Activated T-helper 17 cell treated with anti-CD3 and anti-CD28 coated beads, Interleukin-2, amount 50 U/mL, for 72 hours (primary cell): ENCODE measurements at regions not wholly inside any gene's neighbourhood (a gene's known extent, or its start where the extent isn't known, plus 50 kb on each side); places are given as distances from the start of the nearest gene placed in this dataset.
"Not testable (repeated sequence)": the region's sequence is repeated elsewhere in the genome, so short reads cannot be mapped to it uniquely, and the experiment has no call there.

Experiments used
- ATAC-seq: fragments of 150-1000 bp; cut with Tn5 transposase; replicated peaks from 2 replicates; pipeline ENCODE4 v1.10.0; 2021; ENCODE audit warnings: mild to moderate bottlenecking, moderate library complexity
- H3K27ac Mint-ChIP-seq: one replicate; pipeline ENCODE4 v1.8.0; 2022; ENCODE audit warnings: mixed read lengths
- H3K27me3 Mint-ChIP-seq: one replicate; pipeline ENCODE4 v1.8.0; 2022; ENCODE audit warnings: mixed read lengths
- H3K36me3 Mint-ChIP-seq: one replicate; pipeline ENCODE4 v1.8.0; 2022; ENCODE audit warnings: low read depth, mild to moderate bottlenecking, mixed read lengths
- H3K4me1 Mint-ChIP-seq: one replicate; pipeline ENCODE4 v1.8.0; 2022; ENCODE audit warnings: mixed read lengths
- H3K4me3 Mint-ChIP-seq: one replicate; pipeline ENCODE4 v1.8.0; 2022; ENCODE audit warnings: mild to moderate bottlenecking, mixed read lengths
- H3K9me3 Mint-ChIP-seq: one replicate; pipeline ENCODE4 v1.8.0; 2022; ENCODE audit warnings: mixed read lengths

DNA sequence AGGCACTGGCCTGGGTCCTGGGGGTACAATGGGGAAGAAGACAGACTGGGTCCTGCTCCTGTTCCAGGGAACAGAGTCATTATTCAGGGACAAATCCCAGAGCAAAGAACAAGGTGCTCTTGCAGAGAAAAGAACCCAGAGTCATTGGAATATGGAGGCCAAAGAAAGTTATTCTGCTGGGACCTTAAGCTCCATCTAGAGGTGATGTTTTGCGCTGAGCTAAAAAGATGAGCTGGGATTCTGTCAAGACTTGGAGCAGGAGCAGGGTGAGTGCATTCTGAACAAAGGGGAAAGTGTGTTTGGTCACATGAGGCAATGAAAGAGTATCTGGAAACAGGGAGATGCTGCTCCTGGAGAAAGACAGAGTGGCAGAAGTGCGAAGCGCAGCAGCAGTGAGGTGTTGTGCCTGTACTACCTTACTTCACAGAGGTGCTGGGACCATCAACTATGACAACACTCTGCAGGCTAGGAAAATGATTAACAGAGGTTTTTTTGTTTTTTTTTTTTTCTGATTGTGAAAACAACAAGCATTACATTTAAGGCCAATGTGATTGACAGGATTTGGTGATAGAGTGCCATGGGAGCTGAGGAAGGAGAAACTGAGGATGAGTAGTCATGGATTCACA lies 95.3 kb upstream of the TNFSF11 start:
- ATAC-seq, result no peak
- Mint-ChIP-seq H3K9me3 (no peaks in the 10 kb centered on the region), H3K27ac (peak overlapping the region; percentile 6), H3K36me3 (peaks cover 5% of the 10 kb centered on the region), H3K27me3 (no peaks in the 10 kb centered on the region), H3K4me3 (no peak overlapping the region), H3K4me1 (peaks cover 6% of the 10 kb centered on the region)

DNA sequence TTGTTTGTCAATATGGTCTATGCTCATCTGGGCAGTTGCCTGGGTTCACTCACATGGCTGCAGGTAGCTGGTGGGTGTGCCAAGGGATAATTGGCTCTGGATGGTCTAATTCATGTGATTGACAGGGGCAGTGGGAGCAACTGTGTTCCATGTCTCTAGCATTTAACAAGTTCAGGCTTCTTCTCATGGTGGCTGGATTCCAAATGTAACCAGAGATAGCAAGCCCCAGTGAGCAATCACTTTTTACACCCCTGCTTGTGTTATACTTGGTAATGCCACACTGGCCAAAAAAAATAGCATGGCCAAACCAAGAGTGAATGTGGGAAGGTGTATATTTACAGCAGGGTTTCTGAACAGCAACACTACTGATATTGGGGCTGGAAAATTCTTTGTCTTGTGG lies 89.6 kb upstream of the TNFSF11 start:
- Mint-ChIP-seq H3K4me1 (no peaks in the 10 kb centered on the region), H3K27me3 (no peaks in the 10 kb centered on the region), H3K36me3 (peaks cover 6% of the 10 kb centered on the region), H3K9me3 (no peaks in the 10 kb centered on the region), H3K4me3 (no peak overlapping the region), H3K27ac (no peak overlapping the region)
- ATAC-seq, result no peak

DNA sequence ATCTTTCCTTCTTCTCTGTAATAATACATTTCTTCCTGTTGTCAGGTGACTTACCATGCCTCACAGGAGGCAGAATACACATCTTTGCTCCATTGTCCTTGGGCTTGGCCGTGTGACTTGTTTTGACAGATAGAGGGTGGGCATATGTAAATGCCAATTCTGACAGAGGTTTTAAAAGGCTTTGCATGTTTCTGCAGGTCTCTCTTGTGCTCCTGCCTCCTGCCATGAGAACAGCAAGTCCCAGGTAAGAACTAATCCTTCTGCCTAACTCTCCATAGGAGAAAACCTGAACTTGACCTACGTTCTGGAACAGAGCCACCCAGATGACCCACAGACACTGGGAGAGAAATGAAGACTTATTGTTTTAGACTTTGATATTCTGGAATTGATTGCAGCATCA lies 88.7 kb upstream of the TNFSF11 start:
- H3K4me3 Mint-ChIP-seq, result no peak overlapping the region
- ATAC-seq, result no peak
- H3K9me3 Mint-ChIP-seq, result no peaks in the 10 kb centered on the region
- no peak overlapping the region for H3K27ac Mint-ChIP-seq
- H3K27me3 Mint-ChIP-seq, result no peaks in the 10 kb centered on the region
- peaks cover 6% of the 10 kb centered on the region for H3K36me3 Mint-ChIP-seq
- no peaks in the 10 kb centered on the region for H3K4me1 Mint-ChIP-seq

DNA sequence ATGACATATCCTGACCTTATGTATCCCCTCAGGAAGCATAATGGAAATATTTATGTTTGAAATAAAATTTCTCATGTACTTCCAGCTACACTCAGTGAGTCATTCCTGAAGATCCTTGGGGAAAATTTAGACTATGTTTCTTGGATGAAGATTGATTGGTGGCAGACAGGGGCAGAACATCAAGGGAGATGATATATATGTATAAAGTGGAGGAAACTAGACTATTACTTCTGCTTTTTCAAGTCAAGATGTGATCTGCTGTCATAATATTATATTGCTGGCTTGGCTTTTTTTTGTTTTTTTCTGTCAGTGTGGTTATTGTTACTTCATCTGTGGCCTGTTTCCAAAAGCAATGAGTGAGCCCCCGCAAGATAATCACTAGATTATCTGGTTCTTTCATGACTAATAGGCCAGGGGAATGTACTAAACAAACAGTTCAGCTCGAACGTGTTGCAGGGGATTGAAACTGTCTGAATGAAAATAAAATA lies 87.2 kb upstream of the TNFSF11 start:
- no peak overlapping the region for H3K27ac Mint-ChIP-seq
- H3K27me3 Mint-ChIP-seq, result no peaks in the 10 kb centered on the region
- no peak for ATAC-seq
- H3K4me3 Mint-ChIP-seq, result no peak overlapping the region
- no peaks in the 10 kb centered on the region for H3K4me1 Mint-ChIP-seq
- H3K9me3 Mint-ChIP-seq, result no peaks in the 10 kb centered on the region
- peaks cover 6% of the 10 kb centered on the region for H3K36me3 Mint-ChIP-seq

GRCh38 chr13:42487221-42487620 lies 86.7 kb upstream of the TNFSF11 start:
- H3K9me3 Mint-ChIP-seq, result no peaks in the 10 kb centered on the region
- no peak overlapping the region for H3K27ac Mint-ChIP-seq
- no peak overlapping the region for H3K4me3 Mint-ChIP-seq
- no peaks in the 10 kb centered on the region for H3K4me1 Mint-ChIP-seq
- ATAC-seq, result no peak
- H3K36me3 Mint-ChIP-seq, result peaks cover 6% of the 10 kb centered on the region
- no peaks in the 10 kb centered on the region for H3K27me3 Mint-ChIP-seq

GRCh38 chr13:42490676-42491075 lies 83.3 kb upstream of the TNFSF11 start:
- Mint-ChIP-seq H3K27me3 (no peaks in the 10 kb centered on the region), H3K9me3 (no peaks in the 10 kb centered on the region), H3K4me1 (peaks cover 14% of the 10 kb centered on the region), H3K36me3 (peaks cover 6% of the 10 kb centered on the region), H3K4me3 (no peak overlapping the region), H3K27ac (no peak overlapping the region)
- ATAC-seq, result no peak

DNA sequence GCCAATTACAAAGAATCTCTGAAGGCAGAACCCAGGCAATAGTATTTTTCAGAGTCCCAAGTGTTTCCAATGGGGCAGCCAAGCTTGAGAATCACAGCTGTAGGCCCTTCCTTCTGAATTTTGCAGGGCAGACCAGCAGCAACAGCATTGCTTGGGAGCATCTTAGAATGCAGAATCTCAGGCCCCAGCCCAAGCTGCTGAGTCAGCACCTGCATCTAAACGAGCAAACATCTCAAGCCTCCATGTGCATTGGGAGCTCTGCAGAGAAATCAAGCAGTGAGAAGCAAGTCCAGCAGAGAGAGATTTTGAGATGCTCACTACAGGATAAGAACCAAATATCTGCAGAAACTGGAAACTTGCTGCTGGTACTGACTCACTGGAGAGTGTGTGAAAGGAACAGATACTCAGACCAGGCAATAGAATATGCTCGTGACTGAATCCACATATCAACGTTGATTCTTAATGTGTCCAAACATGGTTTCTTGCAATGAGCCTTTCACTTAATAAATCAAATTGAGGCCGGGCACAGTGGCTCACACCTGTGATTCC lies 81.5 kb upstream of the TNFSF11 start:
- H3K4me3 Mint-ChIP-seq, result no peak overlapping the region
- H3K27me3 Mint-ChIP-seq, result no peaks in the 10 kb centered on the region
- ATAC-seq, result no peak
- peaks cover 25% of the 10 kb centered on the region for H3K4me1 Mint-ChIP-seq
- no peak overlapping the region for H3K27ac Mint-ChIP-seq
- no peaks in the 10 kb centered on the region for H3K9me3 Mint-ChIP-seq
- no peaks in the 10 kb centered on the region for H3K36me3 Mint-ChIP-seq

DNA sequence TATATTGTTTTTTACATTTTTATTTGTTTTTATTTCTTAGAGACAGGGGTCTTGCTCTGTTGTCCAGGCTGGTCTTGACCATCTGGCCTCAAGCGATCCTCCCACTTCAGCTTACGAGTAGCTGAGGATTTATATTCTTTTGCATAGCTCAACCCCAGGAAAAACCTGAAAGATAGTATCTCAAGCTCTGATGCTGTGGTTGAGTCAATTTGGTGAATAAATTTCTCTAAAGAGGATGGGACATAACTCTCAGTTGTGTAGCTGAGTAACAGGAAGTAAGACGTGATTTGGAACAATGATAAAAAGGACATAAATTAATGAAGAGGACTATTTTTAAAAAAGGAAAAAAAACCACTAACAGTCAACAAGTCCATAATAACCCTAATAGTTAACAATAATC lies 79.8 kb upstream of the TNFSF11 start:
- H3K9me3 Mint-ChIP-seq, result no peaks in the 10 kb centered on the region
- no peaks in the 10 kb centered on the region for H3K27me3 Mint-ChIP-seq
- peak overlapping the region; percentile 53 for H3K4me3 Mint-ChIP-seq
- no peaks in the 10 kb centered on the region for H3K36me3 Mint-ChIP-seq
- H3K4me1 Mint-ChIP-seq, result peaks cover 41% of the 10 kb centered on the region
- H3K27ac Mint-ChIP-seq, result peak overlapping the region; percentile 91
- peak; percentile 22 for ATAC-seq

- H3K4me1 Mint-ChIP-seq, result peaks cover 41% of the 10 kb centered on the region
- H3K36me3 Mint-ChIP-seq, result no peaks in the 10 kb centered on the region
- peak overlapping the region; percentile 91 for H3K27ac Mint-ChIP-seq
- no peaks in the 10 kb centered on the region for H3K27me3 Mint-ChIP-seq
- H3K4me3 Mint-ChIP-seq, result peak overlapping the region; percentile 53
- H3K9me3 Mint-ChIP-seq, result no peaks in the 10 kb centered on the region
- ATAC-seq, result peak; percentile 39
These were observed 78.7 kb upstream of the TNFSF11 start for GRCh38 chr13:42495255-42495654.

DNA sequence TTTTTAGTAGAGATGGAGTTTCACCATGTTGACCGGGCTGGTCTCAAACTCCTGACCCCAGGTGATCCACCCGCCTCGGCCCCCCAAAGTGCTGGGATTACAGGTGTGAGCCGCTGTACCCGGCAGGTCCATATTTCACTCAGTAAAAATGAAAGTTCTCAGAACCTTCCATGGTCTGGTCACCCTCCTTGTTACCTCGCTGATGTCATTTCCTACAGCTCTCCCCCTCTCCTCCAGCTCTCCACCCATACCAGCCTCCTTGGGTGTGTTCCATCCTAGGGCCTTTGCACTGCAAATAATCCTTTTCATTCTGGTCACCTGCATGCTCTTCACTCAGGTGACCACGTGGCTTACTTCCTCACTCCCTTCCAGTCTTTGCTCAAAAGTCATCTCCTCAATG lies 78.2 kb upstream of the TNFSF11 start:
- Mint-ChIP-seq H3K4me3 (peak overlapping the region; percentile 53), H3K27ac (peak overlapping the region; percentile 91), H3K27me3 (no peaks in the 10 kb centered on the region), H3K4me1 (peaks cover 41% of the 10 kb centered on the region), H3K9me3 (no peaks in the 10 kb centered on the region), H3K36me3 (no peaks in the 10 kb centered on the region)
- no peak for ATAC-seq

GRCh38 chr13:42496926-42497554 lies 76.9 kb upstream of the TNFSF11 start:
- Mint-ChIP-seq H3K4me3 (peak overlapping the region; percentile 40), H3K27ac (peak overlapping the region; percentile 91), H3K4me1 (peaks cover 41% of the 10 kb centered on the region)
- not testable (repeated sequence) for H3K27me3 Mint-ChIP-seq, H3K36me3 Mint-ChIP-seq, H3K9me3 Mint-ChIP-seq
- ATAC-seq, result peak; percentile 65

DNA sequence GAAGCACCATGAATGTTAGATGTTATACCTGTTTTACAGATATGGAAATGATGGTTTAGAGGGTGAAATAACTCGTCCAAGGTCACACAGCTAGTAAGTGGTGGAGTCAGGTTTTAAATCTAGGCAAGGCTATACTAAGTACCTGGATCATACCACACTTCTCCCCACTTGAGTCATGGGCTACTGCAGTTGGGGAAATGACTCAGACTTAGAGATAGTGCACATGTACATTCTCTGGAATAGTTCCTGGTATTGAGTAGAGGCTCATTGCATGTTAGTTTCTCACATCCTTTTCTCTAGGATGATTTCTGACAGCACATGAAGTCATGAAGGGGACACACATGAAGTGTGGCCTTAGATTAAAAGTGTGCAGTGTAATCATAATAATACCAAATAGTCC lies 76.2 kb upstream of the TNFSF11 start:
- peak overlapping the region; percentile 40 for H3K4me3 Mint-ChIP-seq
- peak overlapping the region; percentile 91 for H3K27ac Mint-ChIP-seq
- H3K27me3 Mint-ChIP-seq, result peaks cover 3% of the 10 kb centered on the region
- H3K4me1 Mint-ChIP-seq, result peaks cover 41% of the 10 kb centered on the region
- ATAC-seq, result peak; percentile 88
- H3K9me3 Mint-ChIP-seq, result peaks cover 3% of the 10 kb centered on the region
- H3K36me3 Mint-ChIP-seq, result no peaks in the 10 kb centered on the region

GRCh38 chr13:42498521-42498920 lies 75.4 kb upstream of the TNFSF11 start:
- Mint-ChIP-seq H3K4me3 (peak overlapping the region; percentile 40), H3K9me3 (peaks cover 3% of the 10 kb centered on the region), H3K27ac (no peak overlapping the region), H3K36me3 (no peaks in the 10 kb centered on the region), H3K27me3 (peaks cover 3% of the 10 kb centered on the region), H3K4me1 (peaks cover 41% of the 10 kb centered on the region)
- no peak for ATAC-seq
